Thoracic aorta (tissue), 2 donors: ENCODE measurements at regions not wholly inside any gene's neighbourhood (a gene's known extent, or its start where the extent isn't known, plus 50 kb on each side); places are given as distances from the start of the nearest gene placed in this dataset.

Source experiments
- ATAC-seq: fragments of 150-250 bp; one replicate; pipeline ENCODE4 v1.8.0; 2017; ENCODE audit warnings: low read depth; ENCODE audit not compliant: insufficient number of reproducible peaks, low FRiP score
- DNase-seq: peaks from one replicate; pipeline ENCODE4 v3.0.0-alpha.2; 2020; ENCODE audit warnings: low spot score
- H3K27ac ChIP-seq, 2 donors: fragments of 200-600 bp; sonication (generic); 1 replicate in 1 of 2; 2 replicates in 1 of 2; pipeline ENCODE4 v1.5.1; 2016; ENCODE audit warnings: mild to moderate bottlenecking in 2 of 2, moderate library complexity in 2 of 2
- H3K27me3 ChIP-seq: fragments of 200-600 bp; sonication (generic); replicated peaks from 2 replicates; pipeline ENCODE4 v1.6.0; 2016; ENCODE audit warnings: mild to moderate bottlenecking; ENCODE audit not compliant: insufficient read depth
- H3K36me3 ChIP-seq: fragments of 200-600 bp; sonication (generic); one replicate; pipeline ENCODE4 v1.5.1; 2016
- H3K4me1 ChIP-seq, 2 donors: fragments of 200-600 bp; sonication (generic); 1 replicate in 1 of 2; 2 replicates in 1 of 2; pipeline versions ENCODE4 v1.5.1 to v1.6.0; 2016; ENCODE audit warnings: low read depth in 2 of 2, mild to moderate bottlenecking in 1 of 2; ENCODE audit not compliant: control insufficient read depth in 1 of 2
- H3K4me3 ChIP-seq: fragments of 200-600 bp; sonication (generic); 2 replicates; pipeline ENCODE4 v1.5.1; 2016; ENCODE audit warnings: mild to moderate bottlenecking
- H3K9me3 ChIP-seq: fragments of 200-600 bp; sonication (generic); 2 replicates; pipeline ENCODE4 v1.5.1; 2016
- TF ChIP-seq, protein P1 (sequence below): fragments of 200-600 bp; sonication (generic); IDR thresholded peaks from one replicate; pipeline ENCODE4 v1.5.1; 2019; ENCODE audit warnings: antibody characterized with exemption

DNA sequence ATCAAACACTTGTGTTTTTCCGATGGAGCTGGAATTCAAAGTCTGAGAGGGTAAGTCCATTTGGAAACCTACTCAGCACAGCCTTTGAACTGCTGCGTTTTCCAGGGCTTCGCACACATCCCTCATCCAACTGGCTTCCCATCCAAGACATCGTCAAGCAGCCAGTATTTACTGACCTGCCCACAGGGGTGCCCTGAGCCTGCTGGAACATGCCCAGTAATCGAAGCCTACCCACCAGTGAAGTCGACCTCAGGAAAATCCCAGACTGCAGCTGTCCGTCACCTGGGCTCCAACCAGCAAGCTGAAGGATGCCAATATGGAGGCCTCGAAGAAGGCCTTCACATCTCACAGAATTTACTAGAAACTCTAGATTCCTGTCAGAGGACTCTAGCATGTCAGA, 261.6 kb downstream of the PLPP3 start:
- no peaks in the 10 kb centered on the region for H3K9me3 ChIP-seq
- no peak overlapping the region for H3K27ac ChIP-seq
- H3K4me3 ChIP-seq: no peak overlapping the region
- TF ChIP-seq, protein P1, sequence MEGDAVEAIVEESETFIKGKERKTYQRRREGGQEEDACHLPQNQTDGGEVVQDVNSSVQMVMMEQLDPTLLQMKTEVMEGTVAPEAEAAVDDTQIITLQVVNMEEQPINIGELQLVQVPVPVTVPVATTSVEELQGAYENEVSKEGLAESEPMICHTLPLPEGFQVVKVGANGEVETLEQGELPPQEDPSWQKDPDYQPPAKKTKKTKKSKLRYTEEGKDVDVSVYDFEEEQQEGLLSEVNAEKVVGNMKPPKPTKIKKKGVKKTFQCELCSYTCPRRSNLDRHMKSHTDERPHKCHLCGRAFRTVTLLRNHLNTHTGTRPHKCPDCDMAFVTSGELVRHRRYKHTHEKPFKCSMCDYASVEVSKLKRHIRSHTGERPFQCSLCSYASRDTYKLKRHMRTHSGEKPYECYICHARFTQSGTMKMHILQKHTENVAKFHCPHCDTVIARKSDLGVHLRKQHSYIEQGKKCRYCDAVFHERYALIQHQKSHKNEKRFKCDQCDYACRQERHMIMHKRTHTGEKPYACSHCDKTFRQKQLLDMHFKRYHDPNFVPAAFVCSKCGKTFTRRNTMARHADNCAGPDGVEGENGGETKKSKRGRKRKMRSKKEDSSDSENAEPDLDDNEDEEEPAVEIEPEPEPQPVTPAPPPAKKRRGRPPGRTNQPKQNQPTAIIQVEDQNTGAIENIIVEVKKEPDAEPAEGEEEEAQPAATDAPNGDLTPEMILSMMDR: no peak
- peaks cover 0 to 12% of the 10 kb centered on the region in 2 donors for H3K4me1 ChIP-seq
- H3K36me3 ChIP-seq: no peaks in the 10 kb centered on the region
- no peaks in the 10 kb centered on the region for H3K27me3 ChIP-seq
- no peak for DNase-seq
- no peak for ATAC-seq

DNA sequence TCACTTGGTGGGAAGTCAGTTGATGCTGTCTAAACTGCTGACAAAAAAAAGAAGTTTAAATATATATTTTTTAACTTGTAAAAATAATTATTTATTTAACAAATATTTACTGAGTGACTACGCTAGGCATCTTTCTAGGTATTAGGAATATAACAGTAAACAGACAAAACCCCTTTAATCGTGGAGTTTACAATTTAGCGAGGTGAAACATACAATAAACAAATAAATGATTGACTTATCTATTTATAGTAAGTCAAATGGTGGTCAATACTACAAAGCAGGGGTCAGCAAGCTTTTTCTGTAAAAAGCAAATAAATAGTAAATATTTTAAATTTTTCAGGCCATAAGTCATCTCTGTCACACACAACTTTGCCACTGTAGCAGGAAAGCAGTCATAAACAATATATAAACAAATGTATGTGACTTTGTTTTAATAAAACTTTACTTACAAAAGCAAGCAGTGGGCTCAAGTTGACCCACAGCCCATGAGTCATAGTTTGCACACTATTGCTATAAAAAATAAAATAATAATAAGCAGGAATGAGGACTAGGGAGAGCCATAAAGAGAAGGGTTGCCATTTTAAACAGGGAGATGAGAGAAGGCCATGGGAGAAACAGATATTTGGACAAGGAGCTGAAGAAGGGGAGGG, 263.9 kb downstream of the PLPP3 start:
- DNase-seq: no peak
- Histone ChIP-seq H3K36me3 (no peaks in the 10 kb centered on the region), H3K27me3 (no peaks in the 10 kb centered on the region), H3K9me3 (no peaks in the 10 kb centered on the region), H3K27ac (no peak overlapping the region), H3K4me1 (peaks cover 0 to 5% of the 10 kb centered on the region in 2 donors), H3K4me3 (no peak overlapping the region)
- TF ChIP-seq, protein P1: no peak
- no peak for ATAC-seq

DNA sequence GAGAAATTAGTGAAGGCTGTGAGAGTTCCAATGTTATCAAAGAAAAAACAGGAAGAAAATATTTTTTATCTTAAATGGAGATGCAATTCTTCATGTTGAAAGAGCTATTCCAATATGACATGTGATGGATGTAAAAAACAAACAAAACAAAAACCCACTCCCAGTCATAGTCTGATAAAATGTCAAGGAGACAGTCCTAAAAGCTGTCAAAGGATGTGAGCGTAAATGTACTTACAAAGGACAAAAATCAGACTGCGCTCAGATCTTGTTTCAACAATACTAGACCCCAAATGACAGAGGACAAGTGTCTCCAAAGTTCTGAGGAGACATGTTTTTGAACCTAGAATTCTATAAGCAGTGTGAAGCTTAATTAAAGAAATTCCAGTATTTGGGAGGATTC, 265.8 kb downstream of the PLPP3 start:
- H3K9me3 ChIP-seq: no peaks in the 10 kb centered on the region
- H3K4me1 ChIP-seq: no peaks in the 10 kb centered on the region
- H3K36me3 ChIP-seq: no peaks in the 10 kb centered on the region
- H3K4me3 ChIP-seq: no peak overlapping the region
- DNase-seq (no peak), ATAC-seq (no peak)
- H3K27ac ChIP-seq: no peak overlapping the region
- TF ChIP-seq, protein P1: no peak
- no peaks in the 10 kb centered on the region for H3K27me3 ChIP-seq

DNA sequence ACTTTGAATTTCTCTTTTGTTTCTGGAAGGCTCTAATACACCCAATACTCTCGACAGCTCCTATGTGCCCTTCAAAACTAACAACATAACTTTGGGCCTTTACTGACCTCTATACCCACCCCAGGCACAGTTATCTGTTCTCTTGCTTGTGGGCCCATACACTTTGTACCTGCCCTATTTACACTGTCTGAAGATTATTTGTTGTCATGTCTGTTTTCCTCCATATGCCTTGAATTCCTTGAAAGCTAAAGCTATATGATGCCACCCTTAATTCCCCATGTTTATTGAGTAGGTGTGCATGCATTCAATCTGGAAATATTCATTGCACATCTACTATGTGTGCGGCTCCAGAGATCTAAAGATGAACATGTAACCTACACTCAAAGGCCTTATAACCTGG, 267.6 kb downstream of the PLPP3 start:
- no peaks in the 10 kb centered on the region for H3K9me3 ChIP-seq
- H3K36me3 ChIP-seq: no peaks in the 10 kb centered on the region
- ATAC-seq: no peak
- no peaks in the 10 kb centered on the region for H3K4me1 ChIP-seq
- TF ChIP-seq, protein P1: no peak
- no peak overlapping the region for H3K4me3 ChIP-seq
- H3K27me3 ChIP-seq: no peaks in the 10 kb centered on the region
- no peak overlapping the region for H3K27ac ChIP-seq
- DNase-seq: no peak

DNA sequence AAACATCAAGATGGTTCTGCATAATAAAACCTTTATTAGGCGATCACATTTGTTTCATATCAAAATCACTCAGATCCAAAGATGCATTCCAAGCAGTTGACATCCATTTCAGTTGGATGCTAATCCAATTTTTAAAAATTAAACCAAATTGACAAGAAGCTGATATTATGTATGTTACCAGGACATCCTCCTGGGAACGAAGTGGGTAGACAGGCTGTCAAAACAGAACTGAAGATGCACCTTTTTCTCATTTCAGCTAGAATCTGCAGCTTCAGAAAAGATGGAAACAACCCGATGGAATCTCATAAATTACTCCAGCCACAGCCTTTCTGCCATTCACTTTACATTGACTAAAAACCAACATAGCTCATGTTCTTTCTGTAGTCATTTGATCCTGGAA, 268.4 kb downstream of the PLPP3 start:
- no peaks in the 10 kb centered on the region for H3K27me3 ChIP-seq
- ATAC-seq: no peak
- no peaks in the 10 kb centered on the region for H3K4me1 ChIP-seq
- no peak overlapping the region for H3K27ac ChIP-seq
- no peaks in the 10 kb centered on the region for H3K36me3 ChIP-seq
- TF ChIP-seq, protein P1: no peak
- DNase-seq: no peak
- H3K4me3 ChIP-seq: no peak overlapping the region
- no peaks in the 10 kb centered on the region for H3K9me3 ChIP-seq
